ENCODE measurements at regions not wholly inside any gene's neighbourhood (a gene's known extent, or its start where the extent isn't known, plus 50 kb on each side); places are given as distances from the start of the nearest gene placed in this dataset.

GRCh38 chr16:85433477-85433876, 179.6 kb upstream of the GSE1 start:
- no peak for DNase-seq (ENCODE audit: low read depth in 2 of 2, low spot score in 1 of 2)

DNA sequence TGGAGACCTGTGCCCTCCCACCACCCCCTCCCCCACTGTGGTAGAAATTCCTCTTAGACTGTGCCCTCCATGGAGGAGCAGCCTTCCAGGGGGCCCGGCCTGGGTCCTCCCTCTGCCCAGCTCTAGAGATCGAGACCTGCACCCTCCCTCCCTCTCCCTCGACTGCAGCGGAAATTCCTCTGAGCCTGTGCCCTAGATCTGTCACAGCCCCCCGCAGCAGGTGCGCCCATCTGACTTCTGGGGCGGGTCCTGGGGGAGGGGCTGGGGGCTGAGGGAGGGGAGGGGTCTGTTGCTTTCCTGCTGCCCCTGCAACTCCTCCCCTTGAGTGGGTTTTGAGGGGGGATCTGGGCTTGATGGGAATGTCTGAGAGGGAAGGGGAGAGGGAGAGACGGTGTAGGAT, 177.8 kb upstream of the GSE1 start:
- DNase-seq (ENCODE audit: low read depth in 2 of 2, low spot score in 1 of 2): no peak

DNA sequence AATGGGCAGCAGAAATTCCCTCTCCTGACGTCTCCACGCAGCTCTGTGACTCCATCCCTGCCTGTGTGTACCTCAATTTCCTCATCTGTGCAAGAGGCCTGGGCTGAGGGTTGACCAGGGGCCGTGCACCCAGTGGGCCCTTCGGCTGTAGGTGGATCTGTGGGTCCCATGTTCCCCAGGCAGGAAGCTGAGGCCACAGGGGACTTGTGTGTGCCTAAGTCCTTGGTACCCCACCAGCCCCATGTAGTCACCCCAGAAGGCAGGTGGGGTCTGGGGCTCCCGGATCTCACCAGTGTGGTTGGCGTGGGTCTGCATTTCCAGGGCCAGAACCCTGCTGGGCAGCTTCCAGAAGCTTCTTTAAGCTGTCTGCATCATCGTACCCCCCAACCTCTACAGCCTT, 177.4 kb upstream of the GSE1 start:
- no peak for DNase-seq (ENCODE audit: low read depth in 2 of 2, low spot score in 1 of 2)

GRCh38 chr16:85436207-85436606, 176.9 kb upstream of the GSE1 start:
- no peak for DNase-seq (ENCODE audit: low read depth in 2 of 2, low spot score in 1 of 2)

GRCh38 chr16:85436636-85437165, 176.4 kb upstream of the GSE1 start:
- DNase-seq (ENCODE audit: low read depth in 2 of 2, low spot score in 1 of 2): no peak

DNA sequence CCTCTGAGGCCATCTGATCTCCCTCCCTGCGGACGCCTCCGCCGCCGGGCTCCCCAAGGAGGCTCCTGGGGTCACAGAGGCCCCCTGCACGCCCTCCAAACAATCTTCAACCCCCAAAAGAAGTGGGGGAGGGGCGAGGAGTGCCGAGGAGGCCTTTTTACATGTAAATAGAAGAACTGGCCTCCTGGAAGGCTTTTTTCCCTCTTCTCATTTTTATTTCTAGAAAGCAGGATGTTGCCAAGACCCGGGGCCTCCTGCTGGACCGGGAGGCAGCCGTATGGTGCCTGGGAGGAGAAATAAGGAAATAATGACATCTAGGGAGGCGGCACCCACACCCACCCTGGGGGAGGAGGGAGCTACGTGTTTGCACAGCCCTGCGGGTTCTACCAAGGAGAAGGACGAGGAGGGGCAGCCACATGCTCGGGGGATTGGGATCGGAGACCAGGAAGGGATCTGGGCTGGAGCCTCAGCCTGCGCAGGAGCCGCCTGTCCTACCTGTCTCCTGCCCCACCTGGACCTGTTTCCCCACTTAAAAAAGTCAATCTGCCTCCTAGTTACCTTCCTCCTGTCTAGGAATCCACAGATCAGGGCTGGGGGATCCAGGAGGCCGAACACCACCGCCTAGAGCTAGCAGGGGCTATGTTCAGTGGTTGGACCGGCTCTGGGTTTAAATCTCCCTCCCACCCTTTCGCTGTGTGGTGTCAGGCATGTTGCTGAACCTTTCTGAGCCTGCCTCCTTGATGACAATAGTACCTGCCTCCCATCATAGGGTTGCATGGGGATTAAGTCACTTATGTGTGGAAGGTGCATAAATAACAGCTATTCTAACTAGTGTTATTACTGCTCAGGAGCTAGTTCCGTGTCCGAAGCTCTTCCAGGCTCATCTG, 175.7 kb upstream of the GSE1 start:
- no peak for DNase-seq (ENCODE audit: low read depth in 2 of 2, low spot score in 1 of 2)

- DNase-seq (ENCODE audit: low read depth in 2 of 2, low spot score in 1 of 2): no peak
Measured at GRCh38 chr16:85438981-85439685, 174.0 kb upstream of the GSE1 start.

- no peak for DNase-seq (ENCODE audit: low read depth in 2 of 2, low spot score in 1 of 2)
Measured at GRCh38 chr16:85440744-85441143, 172.4 kb upstream of the GSE1 start.

DNA sequence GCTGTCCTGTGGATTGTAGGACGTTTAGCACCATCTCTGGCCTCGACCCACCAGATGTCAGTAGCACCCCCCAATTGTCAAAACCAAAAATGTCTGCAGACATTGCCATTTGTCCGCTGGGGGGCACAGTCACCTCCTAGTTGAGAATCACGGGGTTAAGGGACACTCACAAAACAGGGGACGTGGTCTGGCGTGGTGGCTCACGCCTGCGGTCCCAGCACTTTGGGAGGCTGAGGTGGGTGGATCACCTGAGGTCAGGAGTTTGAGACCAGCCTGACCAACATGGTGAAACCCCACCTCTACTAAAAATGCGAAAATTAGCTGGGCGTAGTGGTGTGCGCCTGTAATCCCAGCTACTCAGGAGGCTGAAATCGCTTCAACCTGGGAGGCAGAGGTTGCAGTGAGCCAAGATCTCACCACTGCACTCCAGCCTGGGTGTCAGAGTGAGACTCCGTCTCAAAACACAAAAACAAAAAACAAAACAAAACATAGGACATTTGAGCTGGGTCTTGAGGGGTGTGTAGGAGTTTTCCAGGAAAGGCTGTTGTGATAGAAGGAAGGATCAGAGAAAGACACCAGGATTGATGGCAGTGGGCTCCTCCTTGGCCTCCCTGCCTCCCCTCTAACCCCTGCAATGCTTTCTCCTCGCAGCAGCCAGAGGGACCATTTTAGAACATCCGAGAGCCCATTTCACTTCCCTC, 171.8 kb upstream of the GSE1 start:
- DNase-seq (ENCODE audit: low read depth in 2 of 2, low spot score in 1 of 2): no peak

GRCh38 chr16:85441890-85442670, 171.0 kb upstream of the GSE1 start:
- no peak for DNase-seq (ENCODE audit: low read depth in 2 of 2, low spot score in 1 of 2)

DNA sequence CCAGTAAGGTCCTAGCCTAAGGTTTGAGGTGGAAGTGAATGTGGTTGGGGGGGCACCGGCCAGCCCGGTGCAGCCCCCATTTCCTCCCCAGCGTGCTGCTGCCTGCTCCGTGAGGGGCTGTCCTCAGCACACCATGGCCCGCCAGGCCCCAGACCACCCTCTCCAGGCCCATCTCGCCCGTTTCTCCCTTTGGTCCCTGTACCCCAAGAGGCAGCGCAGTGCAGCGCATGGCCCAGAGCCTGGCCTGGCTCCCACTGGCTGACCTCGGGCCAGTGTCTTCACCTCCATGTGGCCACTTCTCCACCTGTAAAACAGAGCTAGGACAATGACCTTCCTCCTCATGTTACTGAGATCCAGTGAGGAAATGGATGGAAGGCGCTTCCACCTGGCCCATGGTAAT, 170.0 kb upstream of the GSE1 start:
- DNase-seq (ENCODE audit: low read depth in 2 of 2, low spot score in 1 of 2): no peak

DNA sequence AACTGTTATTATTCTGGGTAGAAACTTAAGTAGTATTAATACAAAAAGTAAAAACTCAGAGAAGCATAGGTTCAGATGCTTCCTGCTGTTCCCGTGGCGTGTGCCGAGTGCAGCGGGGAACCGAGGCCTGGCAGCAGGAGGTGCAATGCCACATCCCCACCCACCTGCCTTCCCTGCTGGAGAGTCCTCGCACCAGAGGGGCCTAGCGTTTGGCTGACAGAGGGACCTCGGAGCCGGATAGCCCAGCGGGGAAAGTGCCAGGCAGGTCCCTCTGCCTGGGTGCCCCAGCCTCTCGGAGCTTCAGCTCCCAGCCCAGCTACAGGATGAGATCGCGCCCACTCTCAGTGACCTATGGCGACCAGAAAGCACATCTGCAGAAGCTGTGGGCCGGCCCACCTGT, 169.6 kb upstream of the GSE1 start:
- no peak for DNase-seq (ENCODE audit: low read depth in 2 of 2, low spot score in 1 of 2)

DNA sequence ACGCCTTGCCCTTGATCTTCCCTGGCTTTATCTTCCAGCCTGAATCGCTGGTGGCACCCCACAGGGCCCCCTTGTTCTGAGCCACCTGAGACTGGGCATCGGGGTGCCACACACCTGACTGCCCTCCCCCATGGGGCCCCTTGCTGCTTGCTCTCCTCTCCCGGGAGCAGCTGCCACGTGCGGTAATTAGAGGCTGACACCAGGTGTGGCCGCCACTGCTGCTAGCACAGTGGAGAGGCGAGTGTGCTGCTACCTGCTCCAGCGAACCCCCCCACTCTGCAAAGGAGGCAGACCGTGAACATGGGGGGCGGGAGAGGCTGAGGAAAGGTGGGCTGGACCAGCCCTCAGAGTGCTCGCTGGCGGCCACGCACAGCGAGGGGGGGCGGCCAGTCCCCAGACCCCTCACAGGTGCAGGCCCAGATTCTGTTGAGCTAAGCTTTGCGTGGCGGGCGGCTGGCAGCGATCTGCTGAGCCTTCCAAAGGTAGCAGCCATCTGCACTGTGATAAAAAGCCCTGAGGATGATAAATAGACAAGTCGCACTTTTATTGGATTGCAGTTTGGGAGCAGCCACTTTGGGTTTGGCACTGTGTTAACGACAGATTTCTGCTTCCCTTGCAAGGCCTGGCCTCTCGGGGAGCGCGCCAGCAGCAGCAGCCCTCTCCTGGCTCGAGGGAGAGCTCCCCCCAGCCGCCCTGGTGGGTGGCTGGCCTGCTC, 167.9 kb upstream of the GSE1 start:
- DNase-seq (ENCODE audit: low read depth in 2 of 2, low spot score in 1 of 2): no peak

DNA sequence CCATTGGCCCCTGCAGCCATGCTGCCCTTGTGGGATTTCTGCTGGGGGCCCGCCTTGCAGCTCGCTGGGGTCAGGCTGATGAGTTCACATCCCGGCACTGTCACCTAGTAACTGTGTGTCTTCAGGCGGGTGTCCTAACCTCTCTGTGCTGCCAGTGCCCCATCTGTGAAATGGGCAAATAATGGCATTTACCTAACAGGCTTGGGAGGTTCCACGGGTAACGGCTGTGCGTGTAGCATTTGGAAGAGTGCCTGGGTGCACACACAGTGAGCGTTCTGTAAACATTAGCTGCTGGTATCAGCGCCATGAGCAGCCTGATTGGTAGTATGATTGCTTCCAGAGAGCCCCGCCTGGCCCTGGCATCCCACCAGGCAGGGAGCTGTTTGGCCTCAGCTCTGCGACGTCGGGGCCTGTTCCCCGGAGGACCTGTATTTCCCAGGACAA, 167.3 kb upstream of the GSE1 start:
- no peak for DNase-seq (ENCODE audit: low read depth in 2 of 2, low spot score in 1 of 2)

- no peak for DNase-seq (ENCODE audit: low read depth in 2 of 2, low spot score in 1 of 2)
Measured at GRCh38 chr16:85446951-85447692, 166.0 kb upstream of the GSE1 start.

GRCh38 chr16:85447693-85448313, 165.3 kb upstream of the GSE1 start:
- no peak for DNase-seq (ENCODE audit: low read depth in 2 of 2, low spot score in 1 of 2)

GRCh38 chr16:85448557-85449190, 164.4 kb upstream of the GSE1 start:
- DNase-seq (ENCODE audit: low read depth in 2 of 2, low spot score in 1 of 2): peak in 1 of 2 donors; percentile 9

DNA sequence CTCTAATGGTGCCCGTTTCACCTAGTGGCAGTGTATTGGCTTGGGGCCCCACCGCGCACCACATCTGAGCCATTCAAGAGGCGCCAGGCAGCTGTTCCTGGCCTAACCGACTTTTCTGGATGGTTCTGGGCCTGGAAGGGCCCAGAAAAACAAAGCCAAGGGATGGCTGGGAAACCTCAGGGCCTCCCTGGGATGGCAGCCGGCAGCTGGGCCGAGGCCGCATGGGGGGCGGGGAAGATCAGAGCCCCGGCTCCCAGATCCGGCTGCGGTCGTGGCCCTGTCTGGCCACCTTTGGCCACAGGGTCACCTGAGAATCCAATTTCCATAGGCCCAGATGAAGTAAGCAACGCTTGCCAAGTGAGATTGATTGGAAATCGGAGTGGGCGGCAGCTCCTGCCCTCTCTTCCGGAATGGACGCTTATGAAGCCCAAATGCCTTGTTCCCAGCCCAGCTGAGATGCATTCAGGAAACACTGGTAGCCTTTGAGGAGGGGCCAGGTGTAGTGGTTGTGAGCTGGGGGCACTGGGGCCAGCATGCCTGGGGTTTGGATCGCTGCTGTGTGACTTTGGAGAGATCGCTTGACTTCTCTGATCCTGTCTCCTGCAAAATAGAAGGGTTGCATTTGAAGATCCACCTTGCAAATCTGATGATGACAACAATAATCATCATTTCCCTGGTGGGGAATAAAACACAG, 163.8 kb upstream of the GSE1 start:
- DNase-seq (ENCODE audit: low read depth in 2 of 2, low spot score in 1 of 2): no peak

Measured in stimulated activated CD8-positive, alpha-beta memory T cell treated with anti-CD3 and anti-CD28 coated beads, Interleukin-4, amount 100 ng/mL, for 4 hours (primary cell).